NB4 (cell line): ENCODE measurements at regions not wholly inside any gene's neighbourhood (a gene's known extent, or its start where the extent isn't known, plus 50 kb on each side); places are given as distances from the start of the nearest gene placed in this dataset.

Experiments used
- CTCF ChIP-seq: IDR thresholded peaks from one replicate; pipeline ENCODE4 v1.5.1; 2012; ENCODE audit warnings: low read depth, low read length
- POLR2A ChIP-seq: IDR thresholded peaks from 2 replicates; pipeline ENCODE4 v1.6.1; 2011; ENCODE audit warnings: mild to moderate bottlenecking; ENCODE audit not compliant: insufficient read length; ENCODE audit errors: extremely low read depth

- no peak for TF ChIP-seq POLR2A
- TF ChIP-seq CTCF = no peak
Measured at GRCh38 chr3:5651351-5651750, 463.8 kb downstream of the EDEM1 start.
